Glomerular visceral epithelial cell (primary cell): ENCODE measurements at regions not wholly inside any gene's neighbourhood (a gene's known extent, or its start where the extent isn't known, plus 50 kb on each side); places are given as distances from the start of the nearest gene placed in this dataset.
"Not testable (repeated sequence)": the region's sequence is repeated elsewhere in the genome, so short reads cannot be mapped to it uniquely, and the experiment has no call there.

ENCODE experiments used
- DNase-seq: peaks from one replicate; pipeline ENCODE4 v3.0.0-alpha.2; 2016; ENCODE audit errors: extremely low spot score

GRCh38 chr13:61546413-61546812, 130.8 kb upstream of the PCDH20 start:
- no peak for DNase-seq

GRCh38 chr13:61536433-61536832, 120.8 kb upstream of the PCDH20 start:
- DNase-seq = no peak

- no peak for DNase-seq
These were observed 115.9 kb upstream of the PCDH20 start for GRCh38 chr13:61531383-61532065.

- not testable (repeated sequence) for DNase-seq
These were observed 103.6 kb upstream of the PCDH20 start for GRCh38 chr13:61519214-61519613.

- DNase-seq = no peak
These were observed 93.3 kb upstream of the PCDH20 start for GRCh38 chr13:61508936-61509335.

GRCh38 chr13:61500176-61500575, 84.5 kb upstream of the PCDH20 start:
- no peak for DNase-seq

- no peak for DNase-seq
These were observed 80.0 kb upstream of the PCDH20 start for GRCh38 chr13:61495648-61496047.

- DNase-seq = not testable (repeated sequence)
These were observed 77.9 kb upstream of the PCDH20 start for GRCh38 chr13:61493556-61493955.

- no peak for DNase-seq
These were observed 70.8 kb upstream of the PCDH20 start for GRCh38 chr13:61486496-61486895.

GRCh38 chr13:61485128-61485765, 69.6 kb upstream of the PCDH20 start:
- no peak for DNase-seq

GRCh38 chr13:61477619-61478018, 62.0 kb upstream of the PCDH20 start:
- DNase-seq = no peak

- no peak for DNase-seq
These were observed 55.1 kb upstream of the PCDH20 start for GRCh38 chr13:61470786-61471185.

- no peak for DNase-seq
These were observed 50.6 kb upstream of the PCDH20 start for GRCh38 chr13:61466280-61466679.
